GM23338 (cell line): ENCODE measurements at regions not wholly inside any gene's neighbourhood (a gene's known extent, or its start where the extent isn't known, plus 50 kb on each side); places are given as distances from the start of the nearest gene placed in this dataset.

Experiments
- ATAC-seq: fragments of 200-7000 bp; cut with Tn5 transposase; 3 replicates; pipeline ENCODE4 v1.9.1; 2020
- DNase-seq: peaks from one replicate; pipeline ENCODE4 v3.0.0-alpha.2; 2015; ENCODE audit warnings: low spot score
- H2AFZ ChIP-seq: fragments of 200-600 bp; sonication (generic); 2 replicates; pipeline ENCODE4 v1.8.0; 2016; ENCODE audit warnings: antibody characterized with exemption, mild to moderate bottlenecking, moderate library complexity
- H3F3A ChIP-seq: fragments of 200-600 bp; sonication (generic); replicated peaks from 2 replicates; pipeline ENCODE4 v1.8.0; 2017; ENCODE audit warnings: antibody characterized with exemption, mixed run types, low read depth
- H3K27ac ChIP-seq: fragments of 200-600 bp; sonication (generic); 2 replicates; pipeline ENCODE4 v1.6.1; 2016; ENCODE audit warnings: low read depth
- H3K27me3 ChIP-seq: fragments of 200-600 bp; sonication (generic); 2 replicates; pipeline ENCODE4 v1.8.0; 2016; ENCODE audit warnings: mild to moderate bottlenecking, mixed run types, moderate library complexity; ENCODE audit not compliant: insufficient read depth
- H3K36me3 ChIP-seq: fragments of 200-600 bp; sonication (generic); 2 replicates; pipeline ENCODE4 v1.8.0; 2016; ENCODE audit warnings: mild to moderate bottlenecking; ENCODE audit not compliant: insufficient read depth
- H3K4me1 ChIP-seq: fragments of 200-600 bp; sonication (generic); 2 replicates; pipeline ENCODE4 v1.8.0; 2016; ENCODE audit warnings: mild to moderate bottlenecking, moderate library complexity; ENCODE audit not compliant: insufficient read depth
- H3K4me2 ChIP-seq: fragments of 200-600 bp; sonication (generic); 2 replicates; pipeline ENCODE4 v1.7.1; 2017; ENCODE audit warnings: mixed run types
- H3K4me3 ChIP-seq: fragments of 200-600 bp; sonication (generic); 2 replicates; pipeline ENCODE4 v1.6.1; 2016; ENCODE audit warnings: mixed run types
- H3K79me2 ChIP-seq: fragments of 200-600 bp; sonication (generic); replicated peaks from 2 replicates; pipeline ENCODE4 v1.8.0; 2017; ENCODE audit warnings: mild to moderate bottlenecking; ENCODE audit not compliant: insufficient read depth
- H3K9me2 ChIP-seq: fragments of 200-600 bp; sonication (generic); 2 replicates; pipeline ENCODE4 v1.8.0; 2017; ENCODE audit not compliant: insufficient read depth
- H4K20me1 ChIP-seq: fragments of 200-600 bp; sonication (generic); replicated peaks from 2 replicates; pipeline ENCODE4 v1.8.0; 2017; ENCODE audit warnings: mild to moderate bottlenecking; ENCODE audit not compliant: insufficient read depth
- H3K27ac Mint-ChIP-seq: 2 replicates; pipeline ENCODE4 v1.8.0; 2020; ENCODE audit warnings: inconsistent platforms, mild to moderate bottlenecking, moderate library complexity, mixed read lengths
- H3K27me3 Mint-ChIP-seq: 3 replicates; pipeline ENCODE4 v1.8.0; 2022; ENCODE audit warnings: low read depth, mild to moderate bottlenecking, moderate library complexity, mixed read lengths, inconsistent platforms; ENCODE audit not compliant: insufficient read depth, poor library complexity
- H3K36me3 Mint-ChIP-seq: 3 replicates; pipeline ENCODE4 v1.8.0; 2021; ENCODE audit warnings: low read depth, mild to moderate bottlenecking, inconsistent platforms, moderate library complexity, mixed read lengths
- H3K4me1 Mint-ChIP-seq: 3 replicates; pipeline ENCODE4 v1.8.0; 2020; ENCODE audit warnings: mild to moderate bottlenecking, inconsistent platforms, mixed read lengths
- H3K4me3 Mint-ChIP-seq: 3 replicates; pipeline ENCODE4 v1.8.0; 2021; ENCODE audit warnings: moderate library complexity, mild to moderate bottlenecking, inconsistent platforms, mixed read lengths
- H3K9me3 Mint-ChIP-seq: 3 replicates; pipeline ENCODE4 v1.8.0; 2020; ENCODE audit warnings: moderate library complexity, mild to moderate bottlenecking, inconsistent platforms, mixed read lengths
- CREB1 ChIP-seq: fragments of 250-450 bp; sonication (Bioruptor Pico); IDR thresholded peaks from 2 replicates; pipeline ENCODE4 v1.5.0; 2020; ENCODE audit warnings: low read depth, mild to moderate bottlenecking, moderate library complexity
- EZH2phosphoT487 ChIP-seq: fragments of 200-600 bp; sonication (generic); IDR thresholded peaks from one replicate; pipeline ENCODE4 v1.8.1; 2018; ENCODE audit warnings: antibody characterized with exemption; ENCODE audit not compliant: unreplicated experiment
- JUNB ChIP-seq: IDR thresholded peaks from one replicate; pipeline ENCODE4 v1.6.1; 2016; ENCODE audit warnings: antibody characterized with exemption; ENCODE audit not compliant: unreplicated experiment
- POLR2AphosphoS5 ChIP-seq: IDR thresholded peaks from 2 replicates; pipeline ENCODE4 v1.6.1; 2016; ENCODE audit warnings: antibody characterized with exemption, low read depth
- ZNF114 ChIP-seq: fragments of 250-450 bp; sonication (Bioruptor Pico); IDR thresholded peaks from 2 replicates; pipeline ENCODE4 v1.5.0; 2020; ENCODE audit warnings: mild to moderate bottlenecking, moderate library complexity
- ZNF331 ChIP-seq: fragments of 250-450 bp; sonication (Bioruptor Pico); IDR thresholded peaks from 2 replicates; pipeline ENCODE4 v1.5.0; 2020; ENCODE audit warnings: low read depth, mild to moderate bottlenecking, moderate library complexity
- ZNF462 ChIP-seq: fragments of 250-450 bp; sonication (Bioruptor Pico); IDR thresholded peaks from 2 replicates; pipeline ENCODE4 v1.5.0; 2020; ENCODE audit warnings: mild to moderate bottlenecking, moderate library complexity

- H3F3A ChIP-seq = no peaks in the 10 kb centered on the region
- no peaks in the 10 kb centered on the region for H3K27me3 ChIP-seq
- TF ChIP-seq ZNF462 (CRISPR knock-in tag) (no peak), POLR2AphosphoS5 (no peak), ZNF114 (CRISPR knock-in tag) (no peak)
- H3K9me2 ChIP-seq = peaks cover 16% of the 10 kb centered on the region; the same call in 1 of the 2 replicates
- H3K4me3 ChIP-seq = no peak overlapping the region
- H2AFZ ChIP-seq = no peak overlapping the region
- no peaks in the 10 kb centered on the region for H3K36me3 Mint-ChIP-seq
- no peak overlapping the region for H3K27ac Mint-ChIP-seq
- DNase-seq (no peak), ATAC-seq (no peak)
- no peaks in the 10 kb centered on the region; the same call in 2 of the 3 replicates for H3K9me3 Mint-ChIP-seq
- H3K79me2 ChIP-seq = no peaks in the 10 kb centered on the region
- H3K4me3 Mint-ChIP-seq = no peak overlapping the region
- peaks cover 8% of the 10 kb centered on the region for H3K27me3 Mint-ChIP-seq
- no peak overlapping the region for H3K27ac ChIP-seq
- no peaks in the 10 kb centered on the region for H3K36me3 ChIP-seq
- H3K4me2 ChIP-seq = no peak overlapping the region
- H4K20me1 ChIP-seq = no peaks in the 10 kb centered on the region
- peaks cover 3% of the 10 kb centered on the region; the same call in 1 of the 3 replicates for H3K4me1 Mint-ChIP-seq
- no peaks in the 10 kb centered on the region for H3K4me1 ChIP-seq
Observed at GRCh38 chr2:172329416-172329773, 98.0 kb upstream of the ITGA6 start.

GRCh38 chr2:172329774-172330671 lies 97.4 kb upstream of the ITGA6 start:
- Histone ChIP-seq H3K4me3 (no peak overlapping the region), H3K4me2 (no peak overlapping the region), H3K27ac (no peak overlapping the region), H3K27me3 (no peaks in the 10 kb centered on the region), H3K9me2 (peaks cover 10% of the 10 kb centered on the region; the same call in 1 of the 2 replicates), H3K4me1 (no peaks in the 10 kb centered on the region), H4K20me1 (no peaks in the 10 kb centered on the region), H3K36me3 (no peaks in the 10 kb centered on the region), H3K79me2 (no peaks in the 10 kb centered on the region), H2AFZ (peak overlapping the region; percentile 32; the same call in 1 of the 2 replicates), H3F3A (no peaks in the 10 kb centered on the region)
- H3K27ac Mint-ChIP-seq = no peak overlapping the region
- H3K9me3 Mint-ChIP-seq = no peaks in the 10 kb centered on the region; the same call in 2 of the 3 replicates
- no peak overlapping the region for H3K4me3 Mint-ChIP-seq
- DNase-seq = no peak
- H3K36me3 Mint-ChIP-seq = no peaks in the 10 kb centered on the region
- ATAC-seq = no peak
- H3K27me3 Mint-ChIP-seq = peaks cover 8% of the 10 kb centered on the region
- H3K4me1 Mint-ChIP-seq = peaks cover 3% of the 10 kb centered on the region; the same call in 1 of the 3 replicates
- TF ChIP-seq JUNB = no peak
- TF ChIP-seq CREB1 (CRISPR knock-in tag) = no peak
- TF ChIP-seq ZNF331 (CRISPR knock-in tag) = no peak
- no peak for TF ChIP-seq POLR2AphosphoS5
- TF ChIP-seq EZH2phosphoT487 = no peak
- no peak for TF ChIP-seq ZNF114 (CRISPR knock-in tag)
